DND-41 (cell line): ENCODE measurements at regions not wholly inside any gene's neighbourhood (a gene's known extent, or its start where the extent isn't known, plus 50 kb on each side); places are given as distances from the start of the nearest gene placed in this dataset.

Experiments used
- ATAC-seq: fragments of 200-7000 bp; cut with Tn5 transposase; 3 replicates; pipeline ENCODE4 v1.9.1; 2021; ENCODE audit warnings: low read depth; ENCODE audit not compliant: insufficient read depth
- DNase-seq: peaks from one replicate; pipeline ENCODE4 v3.0.0-alpha.2; 2020
- H2AFZ ChIP-seq: 2 replicates; pipeline ENCODE4 v1.6.0; 2012; ENCODE audit warnings: low read depth, low read length
- H3K27ac ChIP-seq: 2 replicates; pipeline ENCODE4 v1.5.1; 2012; ENCODE audit warnings: low read length, inconsistent platforms
- H3K27me3 ChIP-seq: fragments of 200-600 bp; sonication (generic); 2 replicates; pipeline ENCODE4 v1.6.0; 2012; ENCODE audit warnings: low read length, mild to moderate bottlenecking, inconsistent platforms; ENCODE audit not compliant: insufficient read depth, poor library complexity
- H3K36me3 ChIP-seq: 2 replicates; pipeline ENCODE4 v1.5.1; 2012; ENCODE audit warnings: low read length, inconsistent platforms; ENCODE audit not compliant: insufficient read depth
- H3K4me1 ChIP-seq: 2 replicates; pipeline ENCODE4 v1.5.1; 2012; ENCODE audit warnings: mild to moderate bottlenecking, low read length; ENCODE audit not compliant: insufficient read depth
- H3K4me2 ChIP-seq: 2 replicates; pipeline ENCODE4 v1.6.0; 2012; ENCODE audit warnings: mild to moderate bottlenecking, moderate library complexity, low read length, inconsistent platforms; ENCODE audit not compliant: insufficient read depth
- H3K4me3 ChIP-seq, 2 experiments: fragments of 200-600 bp in 1 of 2; shearing (Covaris generic) in 1 of 2; 2 replicates each; pipeline ENCODE4 v1.5.1; 2012 to 2016; ENCODE audit warnings: inconsistent platforms in 2 of 2, low read length in 2 of 2, mild to moderate bottlenecking in 2 of 2, low read depth in 1 of 2, moderate library complexity in 1 of 2
- H3K79me2 ChIP-seq: 2 replicates; pipeline ENCODE4 v1.6.0; 2012; ENCODE audit warnings: low read length, inconsistent platforms; ENCODE audit not compliant: insufficient read depth
- H3K9ac ChIP-seq: 2 replicates; pipeline ENCODE4 v1.6.0; 2012; ENCODE audit warnings: low read depth, mild to moderate bottlenecking, inconsistent platforms, low read length, moderate library complexity
- H3K9me3 ChIP-seq: 2 replicates; pipeline ENCODE4 v1.5.1; 2012; ENCODE audit warnings: low read length, moderate library complexity, mild to moderate bottlenecking, inconsistent platforms; ENCODE audit not compliant: insufficient read depth, severe bottlenecking
- H4K20me1 ChIP-seq: 2 replicates; pipeline ENCODE4 v1.6.0; 2012; ENCODE audit warnings: low read length; ENCODE audit not compliant: insufficient read depth
- CTCF ChIP-seq: IDR thresholded peaks from 2 replicates; pipeline ENCODE4 v1.5.1; 2012; ENCODE audit warnings: borderline replicate concordance, low read length, moderate library complexity, mild to moderate bottlenecking; ENCODE audit not compliant: poor library complexity, severe bottlenecking; ENCODE audit errors: extremely low read depth
- EZH2 ChIP-seq: IDR thresholded peaks from 3 replicates; pipeline ENCODE4 v1.6.1; 2012; ENCODE audit warnings: borderline replicate concordance, low read depth, mild to moderate bottlenecking, moderate library complexity, low read length, inconsistent platforms; ENCODE audit not compliant: severe bottlenecking

GRCh38 chr5:165996201-165996875, 2295.1 kb upstream of the WWC1 start:
- Histone ChIP-seq H2AFZ (no peak overlapping the region), H3K9ac (no peak overlapping the region), H3K79me2 (no peaks in the 10 kb centered on the region), H3K4me1 (no peaks in the 10 kb centered on the region), H3K4me3 (no peak overlapping the region), H3K9me3 (no peaks in the 10 kb centered on the region), H3K4me2 (no peak overlapping the region), H3K27ac (no peak overlapping the region), H3K36me3 (no peaks in the 10 kb centered on the region), H4K20me1 (no peaks in the 10 kb centered on the region), H3K27me3 (no peaks in the 10 kb centered on the region)
- TF ChIP-seq CTCF (no peak), EZH2 (no peak)
- ATAC-seq (no peak), DNase-seq (no peak)

DNA sequence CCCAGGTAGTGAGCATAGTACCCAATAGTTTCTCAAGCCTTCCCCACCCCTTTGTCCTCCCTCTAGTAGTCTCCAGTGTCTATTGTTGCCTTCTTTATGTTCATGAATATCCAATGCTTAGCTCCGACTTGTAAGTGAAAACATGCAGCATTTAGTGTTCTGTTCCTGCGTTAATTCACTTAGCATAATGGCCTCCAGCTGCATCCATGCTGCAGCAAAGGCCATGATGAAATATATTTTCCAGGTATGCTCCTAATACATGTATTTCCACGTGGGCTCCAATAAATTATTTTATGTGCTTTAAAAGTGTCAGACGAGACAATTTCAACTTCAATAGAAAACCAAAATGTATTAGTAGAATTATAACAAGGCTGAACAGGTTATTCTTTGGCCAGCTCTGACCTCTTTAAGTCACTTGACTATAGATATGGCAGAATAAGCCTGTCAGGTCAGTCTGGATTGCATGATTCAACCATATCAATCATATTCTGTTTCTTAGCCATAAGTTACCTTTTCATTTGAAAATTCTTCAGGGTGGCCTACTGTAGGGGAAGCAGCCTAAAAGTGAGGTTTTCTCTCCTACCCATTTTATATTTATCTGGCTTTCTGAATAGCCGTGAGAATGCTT, 2291.6 kb upstream of the WWC1 start:
- no peak for DNase-seq
- TF ChIP-seq CTCF: no peak
- TF ChIP-seq EZH2: no peak
- H2AFZ ChIP-seq: no peak overlapping the region
- H3K9ac ChIP-seq: no peak overlapping the region
- no peaks in the 10 kb centered on the region for H4K20me1 ChIP-seq
- no peaks in the 10 kb centered on the region for H3K4me1 ChIP-seq
- H3K36me3 ChIP-seq: no peaks in the 10 kb centered on the region
- no peaks in the 10 kb centered on the region for H3K27me3 ChIP-seq
- H3K4me3 ChIP-seq: no peak overlapping the region
- no peaks in the 10 kb centered on the region for H3K79me2 ChIP-seq
- ATAC-seq: no peak
- H3K27ac ChIP-seq: no peak overlapping the region
- no peaks in the 10 kb centered on the region for H3K9me3 ChIP-seq
- no peak overlapping the region for H3K4me2 ChIP-seq

- ATAC-seq (no peak), DNase-seq (no peak)
- Histone ChIP-seq H3K4me2 (no peak overlapping the region), H4K20me1 (no peaks in the 10 kb centered on the region), H3K4me3 (no peak overlapping the region), H3K9ac (no peak overlapping the region), H3K4me1 (no peaks in the 10 kb centered on the region), H2AFZ (no peak overlapping the region), H3K27ac (no peak overlapping the region), H3K27me3 (no peaks in the 10 kb centered on the region), H3K36me3 (no peaks in the 10 kb centered on the region), H3K79me2 (no peaks in the 10 kb centered on the region), H3K9me3 (no peaks in the 10 kb centered on the region)
- TF ChIP-seq EZH2 (no peak), CTCF (no peak)
Measured at GRCh38 chr5:166004006-166004405, 2287.4 kb upstream of the WWC1 start.
